RWPE1 (cell line): ENCODE measurements at regions not wholly inside any gene's neighbourhood (a gene's known extent, or its start where the extent isn't known, plus 50 kb on each side); places are given as distances from the start of the nearest gene placed in this dataset.

ENCODE experiments used
- CTCF ChIA-PET: fragments of 350-600 bp; sonication (Branson Sonifier 250); formaldehyde crosslinking; extraction: SDS; loops from one replicate; lab custom pipeline; 2021; lab: Yijun Ruan, JAX
- POLR2A ChIA-PET: fragments of 400-600 bp; formaldehyde crosslinking; extraction: SDS; loops from one replicate; lab custom pipeline; 2020; ENCODE audit warnings: antibody characterized with exemption; ENCODE audit not compliant: low non-redundant PET; lab: Yijun Ruan, JAX
- DNase-seq: peaks from one replicate; pipeline ENCODE4 v3.0.0; 2012; ENCODE audit warnings: low spot score
- H3K27ac ChIP-seq: fragments of 450-650 bp; 2 replicates; pipeline ENCODE4 v1.5.1; 2017
- TF ChIP-seq, protein P1 (sequence below): fragments of 450-650 bp; conservative IDR thresholded peaks from 2 replicates; pipeline ENCODE4 v1.5.1; 2017; ENCODE audit warnings: low read depth, mild to moderate bottlenecking

DNA sequence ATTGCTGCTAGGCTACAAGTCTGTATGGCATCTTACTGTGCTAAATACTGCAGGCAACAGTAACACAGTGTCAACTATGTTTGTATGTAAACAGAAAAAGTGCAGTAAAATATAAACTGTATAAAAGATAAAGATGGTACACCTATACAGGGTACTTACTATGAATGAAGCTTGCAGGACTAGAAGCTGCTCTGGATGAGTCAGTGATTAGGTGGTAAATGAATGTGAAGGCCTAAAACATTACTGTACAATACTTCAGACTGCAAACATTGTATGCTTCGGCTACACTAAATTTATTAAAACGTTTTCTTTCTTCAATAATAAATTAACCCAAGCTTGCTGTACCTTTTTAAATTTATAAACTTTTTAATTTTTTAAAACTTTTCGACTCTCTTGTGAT, 97.1 kb downstream of the HLX start:
- ChIA-PET POLR2A (no interaction called here), CTCF (no interaction called here)
- DNase-seq, result no peak
- TF ChIP-seq, protein P1, sequence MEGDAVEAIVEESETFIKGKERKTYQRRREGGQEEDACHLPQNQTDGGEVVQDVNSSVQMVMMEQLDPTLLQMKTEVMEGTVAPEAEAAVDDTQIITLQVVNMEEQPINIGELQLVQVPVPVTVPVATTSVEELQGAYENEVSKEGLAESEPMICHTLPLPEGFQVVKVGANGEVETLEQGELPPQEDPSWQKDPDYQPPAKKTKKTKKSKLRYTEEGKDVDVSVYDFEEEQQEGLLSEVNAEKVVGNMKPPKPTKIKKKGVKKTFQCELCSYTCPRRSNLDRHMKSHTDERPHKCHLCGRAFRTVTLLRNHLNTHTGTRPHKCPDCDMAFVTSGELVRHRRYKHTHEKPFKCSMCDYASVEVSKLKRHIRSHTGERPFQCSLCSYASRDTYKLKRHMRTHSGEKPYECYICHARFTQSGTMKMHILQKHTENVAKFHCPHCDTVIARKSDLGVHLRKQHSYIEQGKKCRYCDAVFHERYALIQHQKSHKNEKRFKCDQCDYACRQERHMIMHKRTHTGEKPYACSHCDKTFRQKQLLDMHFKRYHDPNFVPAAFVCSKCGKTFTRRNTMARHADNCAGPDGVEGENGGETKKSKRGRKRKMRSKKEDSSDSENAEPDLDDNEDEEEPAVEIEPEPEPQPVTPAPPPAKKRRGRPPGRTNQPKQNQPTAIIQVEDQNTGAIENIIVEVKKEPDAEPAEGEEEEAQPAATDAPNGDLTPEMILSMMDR, result no peak
- H3K27ac ChIP-seq, result no peak overlapping the region

DNA sequence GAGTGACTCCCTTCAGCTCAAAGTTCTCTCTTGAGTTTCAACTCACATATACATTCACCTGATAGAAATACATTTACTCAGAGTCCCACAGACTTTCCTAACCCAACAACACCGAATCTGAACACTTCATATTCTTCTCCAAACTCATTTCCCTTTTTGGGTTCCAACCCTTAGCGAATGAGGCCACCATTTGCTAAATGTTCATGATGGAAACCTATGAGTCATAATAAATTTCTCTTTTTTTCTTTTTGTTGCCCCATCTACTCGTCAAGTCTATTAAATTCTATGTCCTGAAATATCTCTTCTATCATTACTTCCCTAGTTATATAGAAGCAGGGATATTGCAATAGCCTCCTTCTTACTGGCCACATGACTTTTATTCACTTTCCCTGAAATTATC, 100.1 kb downstream of the HLX start:
- POLR2A ChIA-PET, result no interaction called here
- no peak for DNase-seq
- TF ChIP-seq, protein P1, result no peak
- CTCF ChIA-PET, result no interaction called here
- no peak overlapping the region for H3K27ac ChIP-seq

DNA sequence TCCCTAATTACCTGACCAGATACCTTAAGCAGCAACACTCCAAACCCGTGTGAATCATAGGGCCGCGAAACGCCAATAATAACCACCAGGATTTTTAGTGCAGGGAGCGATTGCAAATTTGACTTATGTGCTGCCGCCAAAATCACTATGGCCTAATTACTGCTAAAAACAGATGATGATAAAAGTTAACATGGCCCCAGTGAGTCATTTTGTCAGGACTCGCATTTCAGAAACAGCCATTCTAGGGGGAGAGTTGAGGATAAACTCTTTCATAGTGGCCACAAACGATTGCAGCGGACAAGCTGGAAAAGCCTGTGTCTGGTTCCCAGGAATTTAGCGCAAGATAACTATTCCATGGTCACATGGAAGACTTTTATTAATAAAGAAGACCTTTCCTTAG, 103.4 kb downstream of the HLX start:
- CTCF ChIA-PET, result no interaction called here
- no peak for DNase-seq
- TF ChIP-seq, protein P1, result no peak
- no peak overlapping the region for H3K27ac ChIP-seq
- POLR2A ChIA-PET, result no interaction called here

DNA sequence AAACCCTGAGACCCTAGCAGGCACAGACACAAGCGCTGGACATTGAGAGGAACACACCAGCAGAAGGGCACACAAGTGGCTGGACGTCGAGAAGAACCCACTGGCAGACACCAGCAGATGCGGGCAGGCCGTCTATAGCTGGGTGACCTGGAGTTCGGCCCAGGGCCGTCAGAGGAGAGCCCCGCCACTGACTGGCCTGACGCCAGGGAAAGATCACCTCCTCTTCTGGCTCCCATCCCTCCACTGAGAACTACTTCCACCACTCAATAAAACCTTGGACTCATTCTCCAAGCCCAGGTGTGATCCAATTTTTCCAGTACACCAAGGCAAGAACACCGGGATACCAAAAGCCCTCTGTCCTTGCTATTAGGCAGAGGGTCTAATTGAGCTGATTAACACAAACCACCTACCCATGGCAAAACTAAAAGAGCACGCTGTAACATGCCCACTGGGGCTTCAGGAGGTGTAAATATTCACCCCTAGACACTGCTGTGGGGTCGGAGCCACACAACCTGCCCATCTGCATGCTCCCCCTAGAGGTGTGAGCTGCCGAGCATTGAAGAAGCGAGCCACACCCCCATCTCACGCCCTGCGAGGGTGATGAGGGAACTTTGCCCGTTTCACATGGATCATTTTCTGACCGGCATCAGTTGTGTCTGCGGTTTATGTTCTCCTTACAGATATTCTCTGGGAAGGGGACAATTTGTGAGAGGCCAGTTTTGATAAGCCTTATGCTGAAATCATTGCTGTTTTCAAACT, 104.8 kb downstream of the HLX start:
- DNase-seq, result no peak
- TF ChIP-seq, protein P1, result no peak
- CTCF ChIA-PET, result no interaction called here
- POLR2A ChIA-PET, result no interaction called here
- H3K27ac ChIP-seq, result no peak overlapping the region

DNA sequence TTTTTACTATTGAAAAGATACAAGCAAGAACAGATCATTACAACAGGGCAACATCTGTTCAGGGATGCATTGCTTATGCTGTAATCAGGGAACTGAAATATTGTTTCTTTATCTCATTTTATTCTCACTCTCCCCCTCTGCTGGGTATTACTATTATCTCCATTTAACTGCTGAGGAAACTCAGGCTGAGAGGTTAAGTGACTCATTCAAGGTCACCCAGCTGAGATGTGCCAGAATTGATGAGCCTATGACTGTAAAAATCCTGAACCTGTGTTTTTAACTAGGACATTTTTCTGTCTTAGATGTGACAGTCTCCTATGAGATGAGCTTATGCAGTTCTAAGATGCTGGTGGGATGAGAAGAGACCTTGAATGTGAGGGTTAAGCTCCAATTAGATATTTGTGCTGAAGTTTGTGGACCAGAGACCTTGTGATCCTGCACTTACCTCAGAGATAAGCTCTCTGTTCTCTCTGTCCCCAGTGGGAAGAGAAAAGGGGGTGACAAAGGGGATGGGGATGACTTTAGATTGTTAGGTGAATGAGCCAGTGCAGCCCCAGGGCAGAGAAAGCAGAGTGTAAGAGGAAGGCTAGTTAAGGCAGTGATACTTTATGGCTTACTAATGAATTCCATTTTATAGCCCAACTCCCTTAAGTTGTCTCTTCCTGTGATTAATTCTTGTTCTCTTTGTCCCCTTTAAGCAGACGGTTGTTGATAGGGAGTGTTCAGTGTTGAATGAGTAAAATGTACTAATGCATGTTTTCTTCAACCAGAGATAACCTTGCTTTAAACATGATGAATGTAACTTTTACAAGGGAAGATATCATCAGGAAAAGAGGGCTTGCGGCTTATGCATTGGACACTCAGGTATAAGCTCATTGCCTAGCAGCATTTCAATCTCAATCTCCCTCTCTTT, 111.4 kb downstream of the HLX start:
- TF ChIP-seq, protein P1, result no peak
- CTCF ChIA-PET, result no interaction called here
- no peak overlapping the region for H3K27ac ChIP-seq
- DNase-seq, result peak; percentile 26
- POLR2A ChIA-PET, result no interaction called here

DNA sequence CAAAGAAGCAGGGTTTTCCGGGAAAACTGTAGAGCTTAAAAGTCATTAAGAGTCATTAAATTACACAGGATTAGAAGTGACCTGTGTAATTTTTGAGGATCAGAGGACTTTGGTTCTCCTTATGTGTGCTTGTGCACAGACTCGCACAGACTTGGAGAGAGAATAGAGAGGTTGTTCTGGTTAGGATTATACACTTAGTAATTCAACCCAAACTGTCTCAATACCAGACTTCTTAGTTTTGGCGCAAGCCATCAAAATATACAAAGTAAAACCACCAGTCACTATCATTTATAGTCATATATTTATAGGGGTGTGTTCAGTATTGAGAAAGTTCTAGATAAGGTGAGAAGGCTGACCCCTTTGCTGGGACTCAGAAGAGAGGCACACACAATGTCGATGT, 112.3 kb downstream of the HLX start:
- ChIA-PET POLR2A (no interaction called here), CTCF (no interaction called here)

More for the DNA sequence above, 112.3 kb downstream of the HLX start:
- H3K27ac ChIP-seq, result no peak overlapping the region
- no peak for DNase-seq
- TF ChIP-seq, protein P1, result no peak
